IPS-NIHi11 (cell line): ENCODE measurements at regions not wholly inside any gene's neighbourhood (a gene's known extent, or its start where the extent isn't known, plus 50 kb on each side); places are given as distances from the start of the nearest gene placed in this dataset.
"Not testable (repeated sequence)": the region's sequence is repeated elsewhere in the genome, so short reads cannot be mapped to it uniquely, and the experiment has no call there.

ENCODE experiments used
- DNase-seq: peaks from one replicate; pipeline ENCODE4 v3.0.0; 2012; ENCODE audit warnings: mixed read lengths, low spot score

GRCh38 chr10:23955456-23956225 is 253.3 kb upstream of the KIAA1217 start:
- no peak for DNase-seq

GRCh38 chr10:23965123-23965522 is 243.8 kb upstream of the KIAA1217 start:
- DNase-seq = no peak

GRCh38 chr10:23965880-23966279 is 243.1 kb upstream of the KIAA1217 start:
- no peak for DNase-seq

GRCh38 chr10:23966504-23967051 is 242.4 kb upstream of the KIAA1217 start:
- DNase-seq = no peak

GRCh38 chr10:23968301-23968700 is 240.6 kb upstream of the KIAA1217 start:
- DNase-seq = no peak

GRCh38 chr10:23974746-23975272 is 234.1 kb upstream of the KIAA1217 start:
- DNase-seq = no peak

GRCh38 chr10:23975431-23975830 is 233.5 kb upstream of the KIAA1217 start:
- DNase-seq = no peak

GRCh38 chr10:23976275-23976674 is 232.7 kb upstream of the KIAA1217 start:
- no peak for DNase-seq

- DNase-seq = no peak
Measured at GRCh38 chr10:23978317-23978716, 230.6 kb upstream of the KIAA1217 start.

- no peak for DNase-seq
Measured at GRCh38 chr10:23980094-23980493, 228.8 kb upstream of the KIAA1217 start.

- no peak for DNase-seq
Measured at GRCh38 chr10:23981520-23982309, 227.2 kb upstream of the KIAA1217 start.

GRCh38 chr10:23984405-23984804 is 224.5 kb upstream of the KIAA1217 start:
- DNase-seq = not testable (repeated sequence)

- DNase-seq = no peak
Measured at GRCh38 chr10:23988006-23988405, 220.9 kb upstream of the KIAA1217 start.

- DNase-seq = peak; percentile 72
Measured at GRCh38 chr10:23994459-23995046, 214.4 kb upstream of the KIAA1217 start.

- no peak for DNase-seq
Measured at GRCh38 chr10:23999445-23999844, 209.5 kb upstream of the KIAA1217 start.

- no peak for DNase-seq
Measured at GRCh38 chr10:24000271-24000813, 208.6 kb upstream of the KIAA1217 start.

- no peak for DNase-seq
Measured at GRCh38 chr10:24006741-24007140, 202.2 kb upstream of the KIAA1217 start.

- no peak for DNase-seq
Measured at GRCh38 chr10:24007359-24007758, 201.6 kb upstream of the KIAA1217 start.

- peak; percentile 32 for DNase-seq
Measured at GRCh38 chr10:24008164-24009091, 200.5 kb upstream of the KIAA1217 start.

GRCh38 chr10:24009115-24009514 is 199.8 kb upstream of the KIAA1217 start:
- no peak for DNase-seq

GRCh38 chr10:24009736-24010135 is 199.2 kb upstream of the KIAA1217 start:
- DNase-seq = no peak
